AG10803 (cell line): ENCODE measurements at regions not wholly inside any gene's neighbourhood (a gene's known extent, or its start where the extent isn't known, plus 50 kb on each side); places are given as distances from the start of the nearest gene placed in this dataset.
A peak's percentile ranks its signal among the peaks of the same experiment; 100 is the strongest.

ENCODE experiments used
- DNase-seq: peaks from one replicate; pipeline ENCODE4 v3.0.0; 2010; ENCODE audit warnings: low read depth
- H3K4me3 ChIP-seq: 2 replicates; pipeline ENCODE4 v1.5.1; 2011; ENCODE audit warnings: mild to moderate bottlenecking, low read length, control low read depth
- CTCF ChIP-seq: conservative IDR thresholded peaks from 2 replicates; pipeline ENCODE4 v1.5.1; 2011; ENCODE audit warnings: mild to moderate bottlenecking, low read length, control low read depth, inconsistent platforms

- no peak for DNase-seq
- TF ChIP-seq CTCF: no peak
- H3K4me3 ChIP-seq: no peak overlapping the region
Measured at GRCh38 chr2:107091163-107091864, 205.3 kb upstream of the ST6GAL2 start.

- H3K4me3 ChIP-seq: no peak overlapping the region
- no peak for TF ChIP-seq CTCF
- no peak for DNase-seq
Measured at GRCh38 chr2:107093426-107093957, 207.5 kb upstream of the ST6GAL2 start.

GRCh38 chr2:107094450-107094986 is 208.6 kb upstream of the ST6GAL2 start:
- TF ChIP-seq CTCF: no peak
- DNase-seq: no peak
- no peak overlapping the region for H3K4me3 ChIP-seq

GRCh38 chr2:107102176-107102575 is 216.2 kb upstream of the ST6GAL2 start:
- H3K4me3 ChIP-seq: no peak overlapping the region
- DNase-seq: no peak
- no peak for TF ChIP-seq CTCF

- H3K4me3 ChIP-seq: no peak overlapping the region
- no peak for DNase-seq
- TF ChIP-seq CTCF: no peak
Measured at GRCh38 chr2:107107351-107107750, 221.4 kb upstream of the ST6GAL2 start.

GRCh38 chr2:107108556-107108955 is 222.6 kb upstream of the ST6GAL2 start:
- peak; percentile 7 for DNase-seq
- no peak for TF ChIP-seq CTCF
- H3K4me3 ChIP-seq: no peak overlapping the region

- H3K4me3 ChIP-seq: no peak overlapping the region
- no peak for TF ChIP-seq CTCF
- DNase-seq: no peak
Measured at GRCh38 chr2:107111623-107112022, 225.7 kb upstream of the ST6GAL2 start.
